HG03575 (cell line): ENCODE measurements at regions not wholly inside any gene's neighbourhood (a gene's known extent, or its start where the extent isn't known, plus 50 kb on each side); places are given as distances from the start of the nearest gene placed in this dataset.

Experiments
- ATAC-seq: cut with Tn5 transposase; IDR thresholded peaks from one replicate; pipeline ENCODE4 v1.9.1; 2021; ENCODE audit not compliant: unreplicated experiment, insufficient number of reproducible peaks, low FRiP score; ENCODE audit errors: extremely low read depth

DNA sequence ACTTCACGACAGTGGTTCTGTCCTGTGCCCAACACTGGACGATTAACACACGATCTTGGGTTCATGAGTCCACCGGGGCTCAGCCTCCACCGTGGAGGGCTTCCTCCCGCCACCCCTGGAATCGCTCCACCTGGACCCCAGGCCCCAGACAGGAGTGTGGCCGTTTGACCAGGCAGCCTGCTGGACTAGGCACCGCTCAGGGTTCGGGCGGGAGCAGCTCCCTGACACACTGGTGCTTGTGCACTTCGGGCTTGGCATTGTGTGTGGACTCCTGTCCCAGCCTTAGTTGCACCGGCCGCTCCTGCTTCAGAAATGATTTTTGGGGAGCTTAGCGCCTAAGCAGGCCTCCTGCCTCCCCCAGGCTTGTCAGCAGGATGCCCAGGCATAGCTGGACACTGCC is 617.4 kb upstream of the SALL3 start:
- ATAC-seq = no peak

- no peak for ATAC-seq
These were observed 615.8 kb upstream of the SALL3 start for GRCh38 chr18:78363556-78364387.

DNA sequence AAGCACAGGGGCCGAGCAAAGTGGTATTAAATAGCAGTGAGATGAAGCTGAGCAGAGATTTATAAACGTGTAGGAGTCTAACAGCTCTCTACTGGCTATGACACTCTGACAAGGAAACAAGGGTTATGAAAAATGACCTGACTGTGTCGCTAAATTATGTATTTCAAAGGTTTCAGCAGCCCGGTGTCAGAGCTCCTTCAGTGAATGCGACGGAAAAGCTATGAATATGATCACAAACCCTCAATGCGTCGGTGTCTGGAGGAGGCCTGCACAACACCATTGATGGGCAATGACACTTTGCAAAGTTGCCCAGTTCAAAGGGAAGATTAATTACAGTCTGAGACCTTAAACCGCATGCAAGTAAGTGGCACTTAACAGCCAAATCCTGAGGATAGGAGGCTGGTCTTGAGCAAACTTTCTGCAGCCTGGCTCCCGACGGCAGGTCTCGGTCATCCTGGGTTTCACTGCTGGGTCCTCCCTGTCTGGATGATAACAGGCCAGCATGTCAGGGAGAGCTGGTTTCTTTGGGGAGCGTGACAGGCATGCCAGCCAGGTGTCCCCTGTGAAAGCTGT is 615.1 kb upstream of the SALL3 start:
- ATAC-seq = no peak

DNA sequence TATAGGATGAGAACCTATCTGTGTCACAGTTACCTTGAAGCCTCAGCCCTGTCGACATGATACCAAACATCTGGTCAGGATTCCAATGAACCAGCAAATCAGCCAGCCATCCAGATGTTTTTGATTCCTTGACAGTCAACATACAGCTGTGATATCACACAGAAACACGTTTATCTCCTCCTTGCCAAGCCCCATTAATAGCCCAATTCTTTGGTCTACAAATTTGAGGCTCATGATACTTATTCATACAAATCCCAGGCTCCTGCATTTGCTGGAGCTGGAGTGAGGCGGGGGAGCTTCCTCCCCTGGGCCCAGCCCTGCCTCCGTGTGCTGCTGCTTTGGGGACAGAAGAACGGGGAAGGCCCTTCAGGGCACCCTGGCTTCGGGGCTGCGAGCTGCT is 611.6 kb upstream of the SALL3 start:
- no peak for ATAC-seq

- ATAC-seq = no peak
These were observed 610.9 kb upstream of the SALL3 start for GRCh38 chr18:78368726-78369125.

DNA sequence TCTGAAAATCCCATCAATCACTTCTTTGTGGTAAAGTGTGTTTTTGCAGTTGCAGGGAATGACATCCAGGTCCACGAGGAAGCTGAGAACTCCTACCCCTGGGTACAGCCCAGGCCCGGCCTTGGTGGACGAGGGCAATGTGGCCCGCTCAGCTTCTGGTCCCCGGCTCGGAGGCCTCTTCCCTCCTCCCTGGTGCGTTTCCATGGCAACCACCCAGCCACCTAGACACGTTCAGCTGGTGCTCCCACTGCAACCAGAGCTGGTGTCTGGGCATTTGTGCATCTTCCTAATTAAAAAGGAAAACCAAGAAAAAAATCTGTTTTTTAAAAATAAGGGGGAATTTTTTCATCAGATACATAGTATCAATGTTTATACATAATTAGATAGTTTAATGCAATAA is 603.6 kb upstream of the SALL3 start:
- ATAC-seq = no peak

DNA sequence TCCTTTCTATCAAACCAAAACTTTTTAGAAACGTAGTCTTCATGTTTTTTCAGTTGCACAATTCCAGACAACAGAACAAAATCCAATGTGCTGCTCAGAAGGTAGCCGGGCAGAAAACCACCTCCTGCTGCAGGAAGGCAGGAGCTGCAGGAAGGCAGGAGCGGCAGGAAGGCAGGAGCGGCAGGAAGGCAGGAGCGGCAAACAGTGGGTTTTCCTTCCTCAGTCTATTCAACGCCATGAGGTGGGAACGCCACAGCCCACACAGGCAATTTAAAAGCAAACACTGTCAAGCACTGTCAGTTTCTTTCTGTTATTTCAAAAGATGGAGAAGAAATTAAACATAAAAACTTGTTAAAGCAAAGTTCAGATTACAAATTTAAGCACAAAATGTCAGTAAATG is 601.2 kb upstream of the SALL3 start:
- no peak for ATAC-seq

DNA sequence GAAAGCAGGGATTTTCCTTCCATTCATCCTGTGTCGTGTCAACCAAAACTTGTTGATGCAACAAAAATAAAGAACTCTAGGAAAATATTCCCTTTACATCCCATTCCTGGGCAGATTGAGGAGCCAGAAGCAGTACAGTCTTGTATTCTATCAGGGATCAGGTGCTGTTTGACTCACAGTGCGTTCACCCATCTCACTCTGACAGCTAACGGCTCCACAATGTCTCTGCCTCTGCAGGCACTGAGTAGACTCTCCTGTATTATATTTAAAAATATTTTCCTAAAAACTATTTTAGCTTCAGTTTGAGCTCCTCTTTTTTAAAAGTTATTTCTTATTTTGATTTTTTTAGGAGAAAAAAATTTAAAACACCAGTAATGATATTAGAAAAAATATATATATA is 600.6 kb upstream of the SALL3 start:
- ATAC-seq = no peak

GRCh38 chr18:78390348-78390951 is 589.2 kb upstream of the SALL3 start:
- no peak for ATAC-seq

- ATAC-seq = no peak
These were observed 588.7 kb upstream of the SALL3 start for GRCh38 chr18:78390952-78391348.

DNA sequence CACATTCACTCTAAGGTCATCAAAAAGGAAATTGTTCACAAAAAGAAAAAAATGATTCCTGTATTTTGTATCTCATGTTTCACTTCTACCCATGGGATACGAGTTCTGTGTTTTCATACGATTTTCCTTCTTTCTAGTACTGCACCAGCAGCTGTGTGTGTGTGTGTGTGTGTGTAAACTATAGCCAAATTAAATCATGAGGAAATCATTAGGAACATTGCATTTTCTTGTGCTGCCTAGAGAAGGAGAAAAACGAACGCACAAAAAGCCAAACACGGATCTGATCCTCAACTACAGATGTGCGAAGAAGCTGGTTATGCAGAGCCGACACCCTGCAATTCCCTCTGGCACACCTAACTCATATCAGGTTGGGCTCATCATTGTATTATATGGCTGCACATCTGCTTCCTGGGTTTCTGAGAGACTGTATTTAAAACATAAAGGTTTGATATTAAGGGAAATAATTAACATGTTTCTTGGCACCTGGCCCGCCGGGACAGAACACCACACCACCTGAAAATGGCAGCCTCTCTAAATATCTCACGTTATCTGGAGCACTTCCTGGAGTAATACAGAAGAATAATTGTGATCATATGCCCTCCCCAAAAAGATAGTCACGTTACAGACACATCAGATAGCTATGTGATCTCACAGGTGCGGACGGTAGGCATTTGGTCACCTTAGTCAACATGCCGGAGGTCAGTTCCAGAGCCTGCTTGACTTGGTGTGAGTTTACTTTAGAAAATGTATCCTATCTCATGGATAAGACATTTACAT is 586.3 kb upstream of the SALL3 start:
- no peak for ATAC-seq

DNA sequence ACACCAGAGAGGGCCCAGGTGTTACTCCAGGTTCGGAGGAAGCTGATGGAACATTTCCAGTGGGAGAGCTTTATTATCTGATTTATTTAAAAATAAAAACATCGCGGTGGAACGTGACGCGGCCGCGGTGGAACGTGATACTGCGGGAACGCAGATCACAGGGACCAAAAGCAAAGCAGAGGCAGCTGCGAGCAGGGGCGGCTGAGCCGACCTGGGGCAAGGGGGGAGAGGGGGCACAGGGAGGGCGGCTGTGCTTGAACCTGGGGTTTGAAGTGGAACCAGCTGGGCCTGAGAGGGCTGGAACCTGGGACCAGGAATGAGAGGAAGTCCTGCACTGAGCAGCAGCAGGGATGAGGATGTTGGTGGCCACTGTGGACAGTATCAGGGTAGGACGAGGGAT is 583.5 kb upstream of the SALL3 start:
- no peak for ATAC-seq

GRCh38 chr18:78396756-78397155 is 582.9 kb upstream of the SALL3 start:
- ATAC-seq = no peak

GRCh38 chr18:78399992-78400503 is 579.6 kb upstream of the SALL3 start:
- no peak for ATAC-seq

DNA sequence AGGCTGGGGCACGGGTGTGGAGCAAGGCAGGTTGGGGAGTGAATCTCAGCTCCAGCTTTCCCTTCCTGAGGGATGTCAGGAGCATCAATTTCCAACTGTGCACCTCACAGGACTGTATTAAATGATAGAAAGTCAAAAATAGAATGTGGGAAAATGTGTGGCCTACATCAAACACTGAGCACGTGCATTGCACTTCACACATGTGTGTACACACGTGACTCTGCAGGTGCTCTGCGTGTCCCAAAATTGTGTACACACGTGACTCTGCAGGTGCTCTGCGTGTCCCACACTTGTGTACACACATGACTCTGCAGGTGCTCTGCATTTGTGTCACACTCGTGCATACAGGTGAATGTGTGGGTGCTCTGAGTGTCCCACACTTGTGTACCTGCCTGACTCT is 577.2 kb upstream of the SALL3 start:
- no peak for ATAC-seq

- ATAC-seq = no peak
These were observed 576.7 kb upstream of the SALL3 start for GRCh38 chr18:78402966-78403365.

- no peak for ATAC-seq
These were observed 576.2 kb upstream of the SALL3 start for GRCh38 chr18:78403371-78403770.

DNA sequence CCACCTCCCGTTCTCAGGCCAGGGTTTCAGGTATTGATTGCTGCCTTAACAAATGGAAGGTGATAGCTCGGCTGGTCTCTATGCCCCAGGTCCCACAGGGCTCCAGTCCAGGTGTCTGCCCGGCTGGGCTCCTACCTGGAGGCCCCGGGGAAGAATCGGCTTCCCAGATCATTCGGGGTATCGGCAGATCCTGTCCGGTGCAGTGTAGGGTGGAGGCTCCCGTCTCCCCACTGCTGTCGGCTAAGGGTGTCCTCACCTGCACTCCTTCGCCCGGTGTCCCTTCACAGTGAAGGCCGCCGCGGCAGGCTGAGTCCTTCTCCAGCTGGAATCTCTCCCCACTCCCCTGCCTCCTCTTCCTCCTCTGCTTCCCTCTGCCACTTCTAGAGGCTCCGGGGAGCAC is 573.9 kb upstream of the SALL3 start:
- ATAC-seq = no peak

GRCh38 chr18:78406743-78407465 is 572.7 kb upstream of the SALL3 start:
- no peak for ATAC-seq
